NCI-H2196 treated with DMSO at 0.1 percent for 48 hours (cell line): ENCODE measurements at regions not wholly inside any gene's neighbourhood (a gene's known extent, or its start where the extent isn't known, plus 50 kb on each side); places are given as distances from the start of the nearest gene placed in this dataset.
A peak's percentile ranks its signal among the peaks of the same experiment; 100 is the strongest.

Experiments used
- DNase-seq: peaks from one replicate; lab custom pipeline; 2025; ENCODE audit not compliant: unreplicated experiment; lab: John Stamatoyannopoulos, UW

- no peak for DNase-seq
These were observed 408.0 kb downstream of the LRATD1 start for GRCh38 chr2:15040429-15041084.

- no peak for DNase-seq
These were observed 408.9 kb downstream of the LRATD1 start for GRCh38 chr2:15041429-15041837.

- no peak for DNase-seq
These were observed 410.3 kb downstream of the LRATD1 start for GRCh38 chr2:15042801-15043217.

GRCh38 chr2:15043336-15044058, 411.0 kb downstream of the LRATD1 start:
- no peak for DNase-seq

GRCh38 chr2:15045054-15045453, 412.5 kb downstream of the LRATD1 start:
- DNase-seq: no peak

GRCh38 chr2:15047184-15047583, 414.7 kb downstream of the LRATD1 start:
- DNase-seq: no peak

GRCh38 chr2:15048000-15048399, 415.5 kb downstream of the LRATD1 start:
- no peak for DNase-seq

- DNase-seq: peak; percentile 17
These were observed 416.8 kb downstream of the LRATD1 start for GRCh38 chr2:15049096-15049993.

GRCh38 chr2:15050483-15050882, 418.0 kb downstream of the LRATD1 start:
- peak; percentile 85 for DNase-seq

GRCh38 chr2:15053542-15053941, 421.0 kb downstream of the LRATD1 start:
- no peak for DNase-seq

GRCh38 chr2:15058015-15058720, 425.7 kb downstream of the LRATD1 start:
- DNase-seq: no peak

- DNase-seq: no peak
These were observed 426.2 kb downstream of the LRATD1 start for GRCh38 chr2:15058721-15059157.

- no peak for DNase-seq
These were observed 427.5 kb downstream of the LRATD1 start for GRCh38 chr2:15059870-15060512.

GRCh38 chr2:15061268-15061667, 428.8 kb downstream of the LRATD1 start:
- DNase-seq: no peak

GRCh38 chr2:15066138-15066537, 433.6 kb downstream of the LRATD1 start:
- DNase-seq: no peak

- DNase-seq: no peak
These were observed 436.6 kb downstream of the LRATD1 start for GRCh38 chr2:15069149-15069548.

GRCh38 chr2:15072836-15073235, 440.3 kb downstream of the LRATD1 start:
- no peak for DNase-seq

- DNase-seq: no peak
These were observed 441.1 kb downstream of the LRATD1 start for GRCh38 chr2:15073664-15074063.

- DNase-seq: no peak
These were observed 441.8 kb downstream of the LRATD1 start for GRCh38 chr2:15074319-15074718.
